Esophagus squamous epithelium (tissue), 4 donors: ENCODE measurements at regions not wholly inside any gene's neighbourhood (a gene's known extent, or its start where the extent isn't known, plus 50 kb on each side); places are given as distances from the start of the nearest gene placed in this dataset.

Experiments used
- POLR2A ChIP-seq, 4 donors: fragments of 450-650 bp; IDR thresholded peaks; one replicate each; pipeline ENCODE4 v1.6.1; 2017; ENCODE audit warnings: antibody characterized with exemption in 4 of 4, mild to moderate bottlenecking in 4 of 4, moderate library complexity in 3 of 4
- TF ChIP-seq, protein P1 (sequence below), 6 experiments: fragments of 450-650 bp in 4 of 6; fragments of 200-600 bp in 2 of 6; sonication (generic) in 2 of 6; IDR thresholded peaks; one replicate each; pipeline ENCODE4 v1.5.1; 2016 to 2019; ENCODE audit warnings: antibody characterized with exemption in 6 of 6, mild to moderate bottlenecking in 4 of 6, moderate library complexity in 4 of 6

- TF ChIP-seq POLR2A (IDR thresholded peaks at IDR 0.05), result no peak
- TF ChIP-seq, protein P1, sequence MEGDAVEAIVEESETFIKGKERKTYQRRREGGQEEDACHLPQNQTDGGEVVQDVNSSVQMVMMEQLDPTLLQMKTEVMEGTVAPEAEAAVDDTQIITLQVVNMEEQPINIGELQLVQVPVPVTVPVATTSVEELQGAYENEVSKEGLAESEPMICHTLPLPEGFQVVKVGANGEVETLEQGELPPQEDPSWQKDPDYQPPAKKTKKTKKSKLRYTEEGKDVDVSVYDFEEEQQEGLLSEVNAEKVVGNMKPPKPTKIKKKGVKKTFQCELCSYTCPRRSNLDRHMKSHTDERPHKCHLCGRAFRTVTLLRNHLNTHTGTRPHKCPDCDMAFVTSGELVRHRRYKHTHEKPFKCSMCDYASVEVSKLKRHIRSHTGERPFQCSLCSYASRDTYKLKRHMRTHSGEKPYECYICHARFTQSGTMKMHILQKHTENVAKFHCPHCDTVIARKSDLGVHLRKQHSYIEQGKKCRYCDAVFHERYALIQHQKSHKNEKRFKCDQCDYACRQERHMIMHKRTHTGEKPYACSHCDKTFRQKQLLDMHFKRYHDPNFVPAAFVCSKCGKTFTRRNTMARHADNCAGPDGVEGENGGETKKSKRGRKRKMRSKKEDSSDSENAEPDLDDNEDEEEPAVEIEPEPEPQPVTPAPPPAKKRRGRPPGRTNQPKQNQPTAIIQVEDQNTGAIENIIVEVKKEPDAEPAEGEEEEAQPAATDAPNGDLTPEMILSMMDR (IDR thresholded peaks at IDR 0.05), result no peak
Observed at GRCh38 chr20:36082315-36082915, 72.1 kb upstream of the EPB41L1 start.
